Activated CD8-positive, alpha-beta T cell treated with anti-CD3 and anti-CD28 coated beads for 36 hours (primary cell): ENCODE measurements at regions not wholly inside any gene's neighbourhood (a gene's known extent, or its start where the extent isn't known, plus 50 kb on each side); places are given as distances from the start of the nearest gene placed in this dataset.

Experiments used
- ATAC-seq: fragments of 200-7000 bp; cut with Tn5 transposase; one replicate; pipeline ENCODE4 v1.10.0; 2021; ENCODE audit warnings: mild to moderate bottlenecking, moderate library complexity
- CTCF ChIA-PET: fragments of 350-600 bp; sonication (Branson Sonifier 250); formaldehyde crosslinking; loops from one replicate; lab custom pipeline; 2021; ENCODE audit warnings: antibody characterized with exemption; lab: Charles Lee
- POLR2A ChIA-PET: fragments of 350-600 bp; sonication (Branson Sonifier 250); formaldehyde crosslinking; loops from one replicate; lab custom pipeline; 2021; ENCODE audit warnings: antibody characterized with exemption; lab: Charles Lee
- DNase-seq: peaks from one replicate; pipeline ENCODE4 v3.0.0-alpha.2; 2020
- H3K27ac Mint-ChIP-seq: one replicate; pipeline ENCODE4 v1.8.0; 2021; ENCODE audit warnings: mild to moderate bottlenecking, mixed read lengths
- H3K27me3 Mint-ChIP-seq: one replicate; pipeline ENCODE4 v1.8.0; 2021; ENCODE audit warnings: mixed read lengths
- H3K36me3 Mint-ChIP-seq: one replicate; pipeline ENCODE4 v1.8.0; 2021; ENCODE audit warnings: low read depth, mixed read lengths
- H3K4me1 Mint-ChIP-seq: one replicate; pipeline ENCODE4 v1.8.0; 2021; ENCODE audit warnings: low read depth, mixed read lengths
- H3K4me3 Mint-ChIP-seq: one replicate; pipeline ENCODE4 v1.8.0; 2021; ENCODE audit warnings: mild to moderate bottlenecking, moderate library complexity, mixed read lengths
- H3K9me3 Mint-ChIP-seq: one replicate; pipeline ENCODE4 v1.8.0; 2021; ENCODE audit warnings: mixed read lengths
- CTCF ChIP-seq: fragments of 200-600 bp; IDR thresholded peaks from one replicate; pipeline ENCODE4 v1.8.0; 2022; ENCODE audit warnings: antibody characterized with exemption, mild to moderate bottlenecking
- intact Hi-C: fragments of 100-400 bp; cut with micrococcal nuclease; formaldehyde crosslinking; loops from one replicate; pipeline ENCODE4 v1.10.0; 2022

- TF ChIP-seq CTCF: no peak
- DNase-seq (no peak), ATAC-seq (no peak)
- no peak overlapping the region for H3K27ac Mint-ChIP-seq
- ChIA-PET POLR2A (no interaction called here), CTCF (no interaction called here)
- intact Hi-C loops: no loop called here
- peaks cover 7% of the 10 kb centered on the region for H3K9me3 Mint-ChIP-seq
- no peaks in the 10 kb centered on the region for H3K27me3 Mint-ChIP-seq
- H3K36me3 Mint-ChIP-seq: no peaks in the 10 kb centered on the region
- no peak overlapping the region for H3K4me3 Mint-ChIP-seq
- H3K4me1 Mint-ChIP-seq: no peaks in the 10 kb centered on the region
Measured at GRCh38 chr4:181502611-181503010, 740.6 kb upstream of the TENM3 start.

- ChIA-PET CTCF (no interaction called here), POLR2A (no interaction called here)
- Mint-ChIP-seq H3K36me3 (no peaks in the 10 kb centered on the region), H3K4me1 (no peaks in the 10 kb centered on the region), H3K4me3 (no peak overlapping the region), H3K27ac (no peak overlapping the region), H3K27me3 (no peaks in the 10 kb centered on the region), H3K9me3 (peaks cover 4% of the 10 kb centered on the region)
- DNase-seq (no peak), ATAC-seq (no peak)
- no peak for TF ChIP-seq CTCF
- intact Hi-C loops: no loop called here
Measured at GRCh38 chr4:181503687-181504390, 739.4 kb upstream of the TENM3 start.

GRCh38 chr4:181504924-181505323, 738.3 kb upstream of the TENM3 start:
- Mint-ChIP-seq H3K27me3 (no peaks in the 10 kb centered on the region), H3K4me3 (no peak overlapping the region), H3K4me1 (no peaks in the 10 kb centered on the region), H3K36me3 (no peaks in the 10 kb centered on the region), H3K27ac (no peak overlapping the region), H3K9me3 (peaks cover 4% of the 10 kb centered on the region)
- no peak for TF ChIP-seq CTCF
- intact Hi-C loops: no loop called here
- no peak for DNase-seq
- ChIA-PET CTCF (no interaction called here), POLR2A (no interaction called here)
- ATAC-seq: no peak

- H3K27me3 Mint-ChIP-seq: no peaks in the 10 kb centered on the region
- no peak for DNase-seq
- no peaks in the 10 kb centered on the region for H3K4me1 Mint-ChIP-seq
- no peak for TF ChIP-seq CTCF
- no peak for ATAC-seq
- intact Hi-C loops: no loop called here
- CTCF ChIA-PET: no interaction called here
- no peak overlapping the region for H3K27ac Mint-ChIP-seq
- POLR2A ChIA-PET: no interaction called here
- no peak overlapping the region for H3K4me3 Mint-ChIP-seq
- no peaks in the 10 kb centered on the region for H3K36me3 Mint-ChIP-seq
- peaks cover 2% of the 10 kb centered on the region for H3K9me3 Mint-ChIP-seq
Measured at GRCh38 chr4:181507180-181507835, 735.9 kb upstream of the TENM3 start.

GRCh38 chr4:181507938-181508337, 735.3 kb upstream of the TENM3 start:
- Mint-ChIP-seq H3K9me3 (no peaks in the 10 kb centered on the region), H3K4me3 (no peak overlapping the region), H3K4me1 (no peaks in the 10 kb centered on the region), H3K27me3 (no peaks in the 10 kb centered on the region), H3K36me3 (no peaks in the 10 kb centered on the region), H3K27ac (no peak overlapping the region)
- ChIA-PET POLR2A (no interaction called here), CTCF (no interaction called here)
- ATAC-seq (no peak), DNase-seq (no peak)
- no peak for TF ChIP-seq CTCF
- intact Hi-C loops: no loop called here
